Suprapubic skin (tissue), 4 donors: ENCODE measurements at regions not wholly inside any gene's neighbourhood (a gene's known extent, or its start where the extent isn't known, plus 50 kb on each side); places are given as distances from the start of the nearest gene placed in this dataset.
A peak's percentile ranks its signal among the peaks of the same experiment; 100 is the strongest.

ENCODE experiments used
- DNase-seq, 2 donors: peaks; one replicate each; pipeline ENCODE4 v3.0.0-alpha.2; 2019; ENCODE audit warnings: low spot score in 2 of 2
- H3K27ac ChIP-seq: fragments of 200-600 bp; sonication (generic); one replicate; pipeline ENCODE4 v1.5.1; 2019
- H3K27me3 ChIP-seq: fragments of 200-600 bp; sonication (generic); one replicate; pipeline ENCODE4 v1.5.1; 2019
- H3K36me3 ChIP-seq: fragments of 200-600 bp; sonication (generic); one replicate; pipeline ENCODE4 v1.5.1; 2019
- H3K4me1 ChIP-seq: fragments of 200-600 bp; sonication (generic); one replicate; pipeline ENCODE4 v1.5.1; 2019
- H3K4me3 ChIP-seq: fragments of 200-600 bp; sonication (generic); one replicate; pipeline ENCODE4 v1.5.1; 2019; ENCODE audit warnings: mild to moderate bottlenecking
- H3K9me3 ChIP-seq: fragments of 200-600 bp; sonication (generic); one replicate; pipeline ENCODE4 v1.5.1; 2019
- CTCF ChIP-seq, 2 donors: fragments of 200-600 bp in 1 of 2; fragments of 450-650 bp in 1 of 2; sonication (generic) in 1 of 2; IDR thresholded peaks; one replicate each; pipeline ENCODE4 v1.5.1; 2016 to 2019; ENCODE audit warnings: antibody characterized with exemption in 2 of 2, mild to moderate bottlenecking in 1 of 2, moderate library complexity in 1 of 2
- EP300 ChIP-seq: sonication (generic); formaldehyde crosslinking; IDR thresholded peaks from one replicate; pipeline ENCODE4 v1.6.1; 2017; ENCODE audit warnings: antibody characterized with exemption
- POLR2A ChIP-seq, 2 donors: fragments of 450-650 bp; IDR thresholded peaks; one replicate each; pipeline ENCODE4 v1.6.1; 2017; ENCODE audit warnings: antibody characterized with exemption in 2 of 2, mild to moderate bottlenecking in 2 of 2, moderate library complexity in 2 of 2
- POLR2AphosphoS5 ChIP-seq, 3 donors: sonication (generic); formaldehyde crosslinking; IDR thresholded peaks; one replicate each; pipeline ENCODE4 v1.6.1; 2017; ENCODE audit warnings: antibody characterized with exemption in 3 of 3
- WGBS: methylation state at CpG from one replicate; pipeline ENCODE4 v1.1.5; 2018; 5-methylcytosine and 5-hydroxymethylcytosine counted together

- Histone ChIP-seq H3K27ac (peak overlapping the region; percentile 10), H3K36me3 (no peaks in the 10 kb centered on the region), H3K4me3 (no peak overlapping the region), H3K4me1 (peaks cover 7% of the 10 kb centered on the region), H3K27me3 (no peaks in the 10 kb centered on the region), H3K9me3 (no peaks in the 10 kb centered on the region)
- WGBS: 59% methylated on average over 12 of the region's 12 CpGs
- TF ChIP-seq CTCF (IDR thresholded peaks at IDR 0.05) (no peak), POLR2A (IDR thresholded peaks at IDR 0.05) (no peak), EP300 (no peak), POLR2AphosphoS5 (IDR thresholded peaks at IDR 0.05) (no peak)
- DNase-seq: no peak
These were observed 105.8 kb upstream of the RAB4A start for GRCh38 chr1:229164836-229165735.

- peaks cover 7% of the 10 kb centered on the region for H3K4me1 ChIP-seq
- no peaks in the 10 kb centered on the region for H3K9me3 ChIP-seq
- H3K27me3 ChIP-seq: no peaks in the 10 kb centered on the region
- no peak overlapping the region for H3K4me3 ChIP-seq
- H3K27ac ChIP-seq: no peak overlapping the region
- TF ChIP-seq EP300 (no peak), CTCF (IDR thresholded peaks at IDR 0.05) (no peak), POLR2A (IDR thresholded peaks at IDR 0.05) (no peak), POLR2AphosphoS5 (IDR thresholded peaks at IDR 0.05) (no peak)
- DNase-seq: no peak
- no peaks in the 10 kb centered on the region for H3K36me3 ChIP-seq
- WGBS: 83% methylated on average over 4 of the region's 4 CpGs
These were observed 103.6 kb upstream of the RAB4A start for GRCh38 chr1:229167318-229167717.

GRCh38 chr1:229169399-229169798 is 101.5 kb upstream of the RAB4A start:
- no peaks in the 10 kb centered on the region for H3K27me3 ChIP-seq
- 73% methylated on average over 1 of the region's 1 CpG for WGBS
- peaks cover 7% of the 10 kb centered on the region for H3K4me1 ChIP-seq
- no peaks in the 10 kb centered on the region for H3K9me3 ChIP-seq
- peak in 1 of 2 donors; percentile 45 for DNase-seq
- no peak overlapping the region for H3K27ac ChIP-seq
- TF ChIP-seq POLR2AphosphoS5 (IDR thresholded peaks at IDR 0.05) (no peak), EP300 (no peak), CTCF (IDR thresholded peaks at IDR 0.05) (no peak), POLR2A (IDR thresholded peaks at IDR 0.05) (no peak)
- H3K36me3 ChIP-seq: no peaks in the 10 kb centered on the region
- H3K4me3 ChIP-seq: no peak overlapping the region

- Histone ChIP-seq H3K9me3 (no peaks in the 10 kb centered on the region), H3K36me3 (no peaks in the 10 kb centered on the region), H3K4me1 (peaks cover under 1% of the 10 kb centered on the region), H3K4me3 (no peak overlapping the region), H3K27me3 (no peaks in the 10 kb centered on the region), H3K27ac (no peak overlapping the region)
- TF ChIP-seq POLR2A (IDR thresholded peaks at IDR 0.05) (no peak), CTCF (IDR thresholded peaks at IDR 0.05) (no peak), POLR2AphosphoS5 (IDR thresholded peaks at IDR 0.05) (no peak), EP300 (no peak)
- DNase-seq: no peak
- 98% methylated on average over 7 of the region's 12 CpGs for WGBS
These were observed 100.6 kb upstream of the RAB4A start for GRCh38 chr1:229170274-229170673.

GRCh38 chr1:229170778-229171505 is 100.0 kb upstream of the RAB4A start:
- no peak overlapping the region for H3K27ac ChIP-seq
- WGBS: 67% methylated on average over 8 of the region's 8 CpGs
- no peak for DNase-seq
- H3K9me3 ChIP-seq: no peaks in the 10 kb centered on the region
- no peak overlapping the region for H3K4me3 ChIP-seq
- no peak for TF ChIP-seq CTCF (IDR thresholded peaks at IDR 0.05)
- TF ChIP-seq POLR2A (IDR thresholded peaks at IDR 0.05): no peak
- no peak for TF ChIP-seq EP300
- TF ChIP-seq POLR2AphosphoS5 (IDR thresholded peaks at IDR 0.05): no peak
- no peaks in the 10 kb centered on the region for H3K4me1 ChIP-seq
- H3K36me3 ChIP-seq: no peaks in the 10 kb centered on the region
- no peaks in the 10 kb centered on the region for H3K27me3 ChIP-seq
